ENCODE measurements at regions not wholly inside any gene's neighbourhood (a gene's known extent, or its start where the extent isn't known, plus 50 kb on each side); places are given as distances from the start of the nearest gene placed in this dataset.

DNA sequence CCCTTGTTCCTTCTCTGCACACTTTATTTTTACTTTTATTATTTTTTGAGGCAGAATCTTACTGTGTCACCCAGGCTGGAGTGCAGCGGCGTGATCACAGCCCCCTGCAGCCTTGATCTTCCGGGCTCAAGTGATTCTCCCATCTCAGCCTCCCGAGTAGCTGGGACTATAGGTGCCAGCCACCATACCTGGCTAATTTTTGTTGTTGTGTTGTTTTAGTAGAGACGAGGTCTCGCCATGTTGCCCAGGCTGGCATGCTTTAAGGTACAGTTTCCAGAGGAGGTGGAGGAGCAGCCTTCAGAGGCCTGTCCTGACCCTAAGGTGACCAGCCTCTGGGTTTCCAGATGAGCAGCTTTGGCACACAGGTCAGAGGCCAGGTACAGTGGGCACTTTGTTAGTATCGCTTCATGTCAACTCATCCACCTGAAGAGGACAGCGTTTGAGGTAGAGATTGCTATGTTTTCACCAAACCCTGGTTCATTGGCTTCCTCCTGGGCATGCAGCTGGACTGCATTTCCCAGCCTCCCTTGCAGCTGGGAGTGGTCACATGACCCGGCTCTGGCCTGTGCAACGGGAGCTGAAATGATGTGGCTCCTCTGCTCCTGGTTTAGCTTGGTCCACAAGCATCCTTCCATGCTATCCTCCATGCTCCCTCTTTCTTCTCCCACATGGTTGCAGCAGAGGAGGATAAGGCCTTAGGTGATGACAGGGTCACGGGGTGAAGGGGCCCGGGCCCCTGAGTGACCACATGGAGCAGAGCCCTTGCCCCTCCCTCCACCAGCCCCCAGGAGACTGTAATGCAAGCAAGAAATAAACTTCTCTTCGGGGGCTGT lies 139.3 kb upstream of the IER5L start:
- intact Hi-C loops (cut with micrococcal nuclease): no loop called here

DNA sequence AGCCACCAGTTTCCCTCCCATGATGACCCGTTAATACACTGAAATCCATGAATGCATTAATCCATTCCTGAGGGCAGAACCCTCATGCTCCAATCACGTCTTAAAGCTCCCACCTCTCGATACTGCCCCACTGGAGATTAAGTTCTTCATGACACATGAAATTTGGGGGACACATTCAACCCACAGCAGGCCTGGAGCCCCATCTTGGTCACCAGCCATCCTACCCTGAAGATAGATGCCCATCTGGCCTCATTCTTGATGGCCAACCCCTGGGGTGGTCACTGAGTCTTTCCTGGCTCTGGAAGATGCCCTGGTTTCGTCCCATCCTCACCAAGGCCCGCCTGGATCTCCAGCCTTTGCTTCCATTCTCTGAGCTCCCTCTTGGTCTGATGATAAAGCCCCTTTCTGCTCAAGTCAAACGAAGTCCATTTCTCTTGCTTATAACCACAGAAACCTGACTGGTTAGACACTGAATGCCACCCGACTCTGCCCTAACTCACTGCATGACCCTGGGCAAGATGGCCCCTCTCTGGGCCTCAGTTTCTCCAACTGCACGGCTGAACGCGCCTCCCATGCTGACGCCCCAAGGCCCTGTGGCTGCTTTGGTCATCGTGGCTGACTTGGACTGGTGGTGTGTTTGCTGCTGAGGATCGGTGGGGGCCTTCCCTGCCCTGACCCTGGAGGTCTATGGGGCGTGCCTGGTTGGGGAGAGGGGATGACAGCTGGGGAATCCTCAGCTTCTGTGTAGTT lies 138.4 kb upstream of the IER5L start:
- Histone ChIP-seq H3K9me3 (replicated peaks; ENCODE audit: control insufficient read depth, insufficient read depth, low read length) (no peaks in the 10 kb centered on the region), H2AFZ (ENCODE audit: low read depth, low read length) (no peak overlapping the region), H3K9me1 (replicated peaks; ENCODE audit: control insufficient read depth, extremely low read depth, insufficient read depth, low read length) (no peaks in the 10 kb centered on the region), H3K27ac (ENCODE audit: insufficient read depth, low read depth, low read length) (no peak overlapping the region), H3K4me3 (replicated peaks in 1 of 3; ENCODE audit: insufficient read depth in 1 of 3, low read depth in 1 of 3, low read length in 3 of 3) (no peak overlapping the region), H3K9ac (replicated peaks; ENCODE audit: extremely low read depth, insufficient read depth, low read length) (no peak overlapping the region), H3K36me3 (ENCODE audit: control insufficient read depth in 2 of 2, extremely low read depth in 1 of 2, insufficient read depth in 2 of 2, low read length in 2 of 2) (no peaks in the 10 kb centered on the region), H3K4me2 (ENCODE audit: insufficient read depth, low read length) (no peak overlapping the region), H4K20me1 (replicated peaks; ENCODE audit: control insufficient read depth, extremely low read depth, insufficient read depth, low read length) (no peaks in the 10 kb centered on the region), H3K79me2 (ENCODE audit: control insufficient read depth, insufficient read depth, low read length) (no peaks in the 10 kb centered on the region), H3K27me3 (ENCODE audit: control insufficient read depth in 2 of 2, insufficient read depth in 2 of 2, low read length in 2 of 2) (no peaks in the 10 kb centered on the region), H3K4me1 (ENCODE audit: control insufficient read depth, extremely low read depth, insufficient read depth, low read length) (peaks cover 8% of the 10 kb centered on the region)
- TF ChIP-seq POLR2A (IDR thresholded peaks at IDR 0.05; ENCODE audit: low read depth, low read length) (no peak), FOS (IDR thresholded peaks at IDR 0.05; ENCODE audit: borderline replicate concordance, insufficient read depth, low read length) (no peak), EZH2 (IDR thresholded peaks at IDR 0.05; ENCODE audit: borderline replicate concordance, low read depth, low read length, severe bottlenecking) (no peak), POLR2AphosphoS5 (IDR thresholded peaks at IDR 0.05; ENCODE audit: insufficient read depth, low read depth, low read length) (no peak), MYC (IDR thresholded peaks at IDR 0.05; ENCODE audit: low read depth, low read length) (no peak), GATA2 (IDR thresholded peaks at IDR 0.05; ENCODE audit: insufficient read depth, insufficient read length, low read depth, low read length) (no peak), JUN (IDR thresholded peaks at IDR 0.05; ENCODE audit: borderline replicate concordance, insufficient read depth, insufficient read length, low read depth) (no peak)
- TF ChIP-seq, protein P1, sequence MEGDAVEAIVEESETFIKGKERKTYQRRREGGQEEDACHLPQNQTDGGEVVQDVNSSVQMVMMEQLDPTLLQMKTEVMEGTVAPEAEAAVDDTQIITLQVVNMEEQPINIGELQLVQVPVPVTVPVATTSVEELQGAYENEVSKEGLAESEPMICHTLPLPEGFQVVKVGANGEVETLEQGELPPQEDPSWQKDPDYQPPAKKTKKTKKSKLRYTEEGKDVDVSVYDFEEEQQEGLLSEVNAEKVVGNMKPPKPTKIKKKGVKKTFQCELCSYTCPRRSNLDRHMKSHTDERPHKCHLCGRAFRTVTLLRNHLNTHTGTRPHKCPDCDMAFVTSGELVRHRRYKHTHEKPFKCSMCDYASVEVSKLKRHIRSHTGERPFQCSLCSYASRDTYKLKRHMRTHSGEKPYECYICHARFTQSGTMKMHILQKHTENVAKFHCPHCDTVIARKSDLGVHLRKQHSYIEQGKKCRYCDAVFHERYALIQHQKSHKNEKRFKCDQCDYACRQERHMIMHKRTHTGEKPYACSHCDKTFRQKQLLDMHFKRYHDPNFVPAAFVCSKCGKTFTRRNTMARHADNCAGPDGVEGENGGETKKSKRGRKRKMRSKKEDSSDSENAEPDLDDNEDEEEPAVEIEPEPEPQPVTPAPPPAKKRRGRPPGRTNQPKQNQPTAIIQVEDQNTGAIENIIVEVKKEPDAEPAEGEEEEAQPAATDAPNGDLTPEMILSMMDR (IDR thresholded peaks at IDR 0.05; ENCODE audit: extremely low read depth in 1 of 2, insufficient read depth in 1 of 2, low read depth in 1 of 2, low read length in 2 of 2): no peak
- TF ChIP-seq, protein P2, sequence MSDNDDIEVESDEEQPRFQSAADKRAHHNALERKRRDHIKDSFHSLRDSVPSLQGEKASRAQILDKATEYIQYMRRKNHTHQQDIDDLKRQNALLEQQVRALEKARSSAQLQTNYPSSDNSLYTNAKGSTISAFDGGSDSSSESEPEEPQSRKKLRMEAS (IDR thresholded peaks at IDR 0.05; ENCODE audit: insufficient read depth, insufficient read length): no peak
- POLR2A ChIA-PET: no interaction called here
- no TSS peak for BruUV-seq (replicated peaks)
- DNase-seq (ENCODE audit: low read depth, low spot score) (no peak), FAIRE-seq (no peak)
- dilution Hi-C loops (cut with MboI; ENCODE audit: extremely low pct_ligation_motif_present, low sequenced_read_pairs) (no loop called here), intact Hi-C loops (cut with micrococcal nuclease) (no loop called here)
- CTCF ChIA-PET: interaction anchor here (0.9 to 1.2 kb wide), 3 partner anchors 9 to 177 kb away, joined by 3 to 4 read pairs (median 3); no protein-coding TSS in a partner anchor

More for the DNA sequence above, 139.3 kb upstream of the IER5L start:
- DNase-seq (ENCODE audit: low read depth, low spot score): no peak
- Histone ChIP-seq H3K9me1 (replicated peaks; ENCODE audit: control insufficient read depth, extremely low read depth, insufficient read depth, low read length) (no peaks in the 10 kb centered on the region), H3K4me3 (replicated peaks in 1 of 3; ENCODE audit: insufficient read depth in 1 of 3, low read depth in 1 of 3, low read length in 3 of 3) (no peak overlapping the region), H3K79me2 (ENCODE audit: control insufficient read depth, insufficient read depth, low read length) (no peaks in the 10 kb centered on the region), H3K4me2 (ENCODE audit: insufficient read depth, low read length) (no peak overlapping the region), H3K9ac (replicated peaks; ENCODE audit: extremely low read depth, insufficient read depth, low read length) (no peak overlapping the region), H3K36me3 (ENCODE audit: control insufficient read depth in 2 of 2, extremely low read depth in 1 of 2, insufficient read depth in 2 of 2, low read length in 2 of 2) (no peaks in the 10 kb centered on the region), H3K27me3 (ENCODE audit: control insufficient read depth in 2 of 2, insufficient read depth in 2 of 2, low read length in 2 of 2) (no peaks in the 10 kb centered on the region), H4K20me1 (replicated peaks; ENCODE audit: control insufficient read depth, extremely low read depth, insufficient read depth, low read length) (no peaks in the 10 kb centered on the region), H2AFZ (ENCODE audit: low read depth, low read length) (no peak overlapping the region), H3K27ac (ENCODE audit: insufficient read depth, low read depth, low read length) (no peak overlapping the region), H3K4me1 (ENCODE audit: control insufficient read depth, extremely low read depth, insufficient read depth, low read length) (peaks cover 8% of the 10 kb centered on the region), H3K9me3 (replicated peaks; ENCODE audit: control insufficient read depth, insufficient read depth, low read length) (no peaks in the 10 kb centered on the region)
- ChIA-PET CTCF (interaction anchor here (1.0 to 1.2 kb wide), 2 partner anchors 177 to 179 kb away, joined by 3 read pairs; no protein-coding TSS in a partner anchor), POLR2A (no interaction called here)
- FAIRE-seq: peak; percentile 88
- dilution Hi-C loops (cut with MboI; ENCODE audit: extremely low pct_ligation_motif_present, low sequenced_read_pairs): no loop called here
- no peak for TF ChIP-seq GATA2 (IDR thresholded peaks at IDR 0.05; ENCODE audit: insufficient read depth, insufficient read length, low read depth, low read length)
- TF ChIP-seq, protein P2 (IDR thresholded peaks at IDR 0.05; ENCODE audit: insufficient read depth, insufficient read length): peak; percentile 30
- no TSS peak for BruUV-seq (replicated peaks)

Measured in endothelial cell of umbilical vein (primary cell).